ENCODE measurements at regions not wholly inside any gene's neighbourhood (a gene's known extent, or its start where the extent isn't known, plus 50 kb on each side); places are given as distances from the start of the nearest gene placed in this dataset.

- H3K4me3 ChIP-seq (ENCODE audit: low read depth, low read length) = no peak overlapping the region
- ChIA-PET POLR2A (no interaction called here), CTCF (no interaction called here)
- H3K36me3 ChIP-seq (ENCODE audit: control insufficient read depth in 2 of 2, insufficient read depth in 1 of 2, low read length in 2 of 2) = no peaks in the 10 kb centered on the region
- no peak overlapping the region for H3K27ac ChIP-seq (ENCODE audit: extremely low read depth, low read depth, low read length)
- TF ChIP-seq ZNF302 (tag by site-specific recombination; IDR thresholded peaks at IDR 0.05; ENCODE audit: low read depth) = no peak
- TF ChIP-seq SCRT1 (tag by site-specific recombination; IDR thresholded peaks at IDR 0.05; ENCODE audit: borderline replicate concordance) = no peak
- no peak for TF ChIP-seq ZNF24 (tag by site-specific recombination; IDR thresholded peaks at IDR 0.05)
- no peak for TF ChIP-seq ZSCAN18 (tag by site-specific recombination; IDR thresholded peaks at IDR 0.05)
- TF ChIP-seq ZNF530 (tag by site-specific recombination; IDR thresholded peaks at IDR 0.05; ENCODE audit: low read depth) = no peak
- TF ChIP-seq ZSCAN30 (tag by site-specific recombination; IDR thresholded peaks at IDR 0.05) = no peak
- no peak for TF ChIP-seq ZBTB44 (tag by site-specific recombination; IDR thresholded peaks at IDR 0.05)
- TF ChIP-seq ZNF658 (tag by site-specific recombination; IDR thresholded peaks at IDR 0.05) = no peak
- no peak for TF ChIP-seq TSHZ1 (tag by site-specific recombination; IDR thresholded peaks at IDR 0.05; ENCODE audit: borderline replicate concordance)
- no peak for TF ChIP-seq GLIS2 (tag by site-specific recombination; IDR thresholded peaks at IDR 0.05)
- TF ChIP-seq ZNF707 (tag by site-specific recombination; IDR thresholded peaks at IDR 0.05) = no peak
- no peak for TF ChIP-seq TRIM28 (IDR thresholded peaks at IDR 0.05; ENCODE audit: borderline replicate concordance, low read length)
- no peak for TF ChIP-seq SETDB1 (IDR thresholded peaks at IDR 0.05; ENCODE audit: insufficient read length, low read length)
- TF ChIP-seq KLF7 (tag by site-specific recombination; IDR thresholded peaks at IDR 0.05; ENCODE audit: borderline replicate concordance) = no peak
- TF ChIP-seq ZNF423 (tag by site-specific recombination; IDR thresholded peaks at IDR 0.05) = no peak
- no peak for TF ChIP-seq PBX3 (CRISPR knock-in tag; IDR thresholded peaks at IDR 0.05)
- TF ChIP-seq ZNF830 (tag by site-specific recombination; IDR thresholded peaks at IDR 0.05; ENCODE audit: low read depth) = no peak
- TF ChIP-seq SP2 (tag by site-specific recombination; IDR thresholded peaks at IDR 0.05) = no peak
- H3K4me1 ChIP-seq (ENCODE audit: control insufficient read depth, insufficient read depth, low read length) = no peaks in the 10 kb centered on the region
- H3K9me3 ChIP-seq (ENCODE audit: control insufficient read depth, insufficient read depth, low read depth, low read length) = no peaks in the 10 kb centered on the region
These were observed 651.0 kb upstream of the PLXNA2 start for GRCh38 chr1:208895181-208895580.

GRCh38 chr1:208895820-208896219 is 651.6 kb upstream of the PLXNA2 start:
- ChIA-PET POLR2A (no interaction called here), CTCF (no interaction called here)
- no peak overlapping the region for H3K4me3 ChIP-seq (ENCODE audit: low read depth, low read length)
- H3K27ac ChIP-seq (ENCODE audit: extremely low read depth, low read depth, low read length) = no peak overlapping the region
- TF ChIP-seq ZNF677 (tag by site-specific recombination; IDR thresholded peaks at IDR 0.05) (no peak), TRIM28 (IDR thresholded peaks at IDR 0.05; ENCODE audit: borderline replicate concordance, low read length) (no peak), ZNF24 (tag by site-specific recombination; IDR thresholded peaks at IDR 0.05) (no peak), ZNF274 (IDR thresholded peaks at IDR 0.05; ENCODE audit: low read length) (no peak), ZNF274 (tag by site-specific recombination; IDR thresholded peaks at IDR 0.05; ENCODE audit: borderline replicate concordance) (no peak), ZNF701 (tag by site-specific recombination; IDR thresholded peaks at IDR 0.05) (no peak), SP7 (tag by site-specific recombination; IDR thresholded peaks at IDR 0.05) (no peak), ZNF416 (tag by site-specific recombination; IDR thresholded peaks at IDR 0.05) (no peak), ZNF157 (tag by site-specific recombination; IDR thresholded peaks at IDR 0.05) (no peak)
- TF ChIP-seq, protein P1, sequence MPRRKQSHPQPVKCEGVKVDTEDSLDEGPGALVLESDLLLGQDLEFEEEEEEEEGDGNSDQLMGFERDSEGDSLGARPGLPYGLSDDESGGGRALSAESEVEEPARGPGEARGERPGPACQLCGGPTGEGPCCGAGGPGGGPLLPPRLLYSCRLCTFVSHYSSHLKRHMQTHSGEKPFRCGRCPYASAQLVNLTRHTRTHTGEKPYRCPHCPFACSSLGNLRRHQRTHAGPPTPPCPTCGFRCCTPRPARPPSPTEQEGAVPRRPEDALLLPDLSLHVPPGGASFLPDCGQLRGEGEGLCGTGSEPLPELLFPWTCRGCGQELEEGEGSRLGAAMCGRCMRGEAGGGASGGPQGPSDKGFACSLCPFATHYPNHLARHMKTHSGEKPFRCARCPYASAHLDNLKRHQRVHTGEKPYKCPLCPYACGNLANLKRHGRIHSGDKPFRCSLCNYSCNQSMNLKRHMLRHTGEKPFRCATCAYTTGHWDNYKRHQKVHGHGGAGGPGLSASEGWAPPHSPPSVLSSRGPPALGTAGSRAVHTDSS (tag by site-specific recombination; IDR thresholded peaks at IDR 0.05) = no peak
- TF ChIP-seq, protein P2, sequence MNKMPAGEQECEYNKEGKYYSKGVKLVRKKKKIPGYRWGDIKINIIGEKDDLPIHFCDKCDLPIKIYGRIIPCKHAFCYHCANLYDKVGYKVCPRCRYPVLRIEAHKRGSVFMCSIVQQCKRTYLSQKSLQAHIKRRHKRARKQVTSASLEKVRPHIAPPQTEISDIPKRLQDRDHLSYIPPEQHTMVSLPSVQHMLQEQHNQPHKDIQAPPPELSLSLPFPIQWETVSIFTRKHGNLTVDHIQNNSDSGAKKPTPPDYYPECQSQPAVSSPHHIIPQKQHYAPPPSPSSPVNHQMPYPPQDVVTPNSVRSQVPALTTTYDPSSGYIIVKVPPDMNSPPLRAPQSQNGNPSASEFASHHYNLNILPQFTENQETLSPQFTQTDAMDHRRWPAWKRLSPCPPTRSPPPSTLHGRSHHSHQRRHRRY (tag by site-specific recombination; IDR thresholded peaks at IDR 0.05) = no peak
- no peaks in the 10 kb centered on the region for H3K4me1 ChIP-seq (ENCODE audit: control insufficient read depth, insufficient read depth, low read length)
- no peaks in the 10 kb centered on the region for H3K36me3 ChIP-seq (ENCODE audit: control insufficient read depth in 2 of 2, insufficient read depth in 1 of 2, low read length in 2 of 2)
- no peaks in the 10 kb centered on the region for H3K9me3 ChIP-seq (ENCODE audit: control insufficient read depth, insufficient read depth, low read depth, low read length)
